MM.1S (cell line): ENCODE measurements at regions not wholly inside any gene's neighbourhood (a gene's known extent, or its start where the extent isn't known, plus 50 kb on each side); places are given as distances from the start of the nearest gene placed in this dataset.

Experiments used
- EZH2 ChIP-seq: fragments of 300-600 bp; sonication (generic); optimal IDR thresholded peaks from 2 replicates; pipeline ENCODE3; 2017; ENCODE audit warnings: low read depth, mild to moderate bottlenecking, antibody characterized with exemption, low read length, mixed read lengths
- TF ChIP-seq, protein P1 (sequence below): fragments of 300-600 bp; sonication (generic); IDR thresholded peaks from 2 replicates; pipeline ENCODE4 v1.5.1; 2016; ENCODE audit warnings: antibody characterized with exemption, low read length, mixed read lengths

DNA sequence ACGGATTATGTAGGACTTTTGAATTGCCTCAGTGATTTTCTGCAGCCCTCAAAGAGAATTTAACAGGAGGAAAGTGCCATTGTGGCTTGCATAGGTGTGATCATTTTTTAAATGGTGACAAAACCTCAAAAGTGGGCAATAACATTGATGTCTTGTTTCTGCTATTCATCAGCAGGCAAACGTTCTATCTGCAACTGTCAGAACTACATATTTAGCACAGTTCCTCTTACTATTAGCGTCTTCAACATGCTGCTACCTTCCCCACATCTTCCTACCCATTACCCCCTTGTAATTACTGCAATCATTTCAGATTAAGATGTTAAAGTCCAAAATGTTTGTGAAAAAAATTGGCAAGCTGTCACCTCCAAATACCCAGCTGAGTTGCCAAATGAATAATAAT lies 254.6 kb downstream of the SMARCA2 start:
- TF ChIP-seq EZH2 = no peak
- TF ChIP-seq, protein P1, sequence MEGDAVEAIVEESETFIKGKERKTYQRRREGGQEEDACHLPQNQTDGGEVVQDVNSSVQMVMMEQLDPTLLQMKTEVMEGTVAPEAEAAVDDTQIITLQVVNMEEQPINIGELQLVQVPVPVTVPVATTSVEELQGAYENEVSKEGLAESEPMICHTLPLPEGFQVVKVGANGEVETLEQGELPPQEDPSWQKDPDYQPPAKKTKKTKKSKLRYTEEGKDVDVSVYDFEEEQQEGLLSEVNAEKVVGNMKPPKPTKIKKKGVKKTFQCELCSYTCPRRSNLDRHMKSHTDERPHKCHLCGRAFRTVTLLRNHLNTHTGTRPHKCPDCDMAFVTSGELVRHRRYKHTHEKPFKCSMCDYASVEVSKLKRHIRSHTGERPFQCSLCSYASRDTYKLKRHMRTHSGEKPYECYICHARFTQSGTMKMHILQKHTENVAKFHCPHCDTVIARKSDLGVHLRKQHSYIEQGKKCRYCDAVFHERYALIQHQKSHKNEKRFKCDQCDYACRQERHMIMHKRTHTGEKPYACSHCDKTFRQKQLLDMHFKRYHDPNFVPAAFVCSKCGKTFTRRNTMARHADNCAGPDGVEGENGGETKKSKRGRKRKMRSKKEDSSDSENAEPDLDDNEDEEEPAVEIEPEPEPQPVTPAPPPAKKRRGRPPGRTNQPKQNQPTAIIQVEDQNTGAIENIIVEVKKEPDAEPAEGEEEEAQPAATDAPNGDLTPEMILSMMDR = no peak
